Transverse colon (tissue), 4 donors: ENCODE measurements at regions not wholly inside any gene's neighbourhood (a gene's known extent, or its start where the extent isn't known, plus 50 kb on each side); places are given as distances from the start of the nearest gene placed in this dataset.
"Not testable (repeated sequence)": the region's sequence is repeated elsewhere in the genome, so short reads cannot be mapped to it uniquely, and the experiment has no call there.

ENCODE experiments used
- DNase-seq: peaks from one replicate; pipeline ENCODE4 v3.0.0-alpha.2; 2019
- H3K27ac ChIP-seq, 4 donors: fragments of 200-600 bp; sonication (generic); 2 replicates each; pipeline ENCODE4 v1.5.1; 2016 to 2018; ENCODE audit warnings: inconsistent platforms in 4 of 4
- H3K27me3 ChIP-seq: fragments of 200-600 bp; sonication (generic); 2 replicates; pipeline ENCODE4 v1.5.1; 2017; ENCODE audit warnings: inconsistent platforms
- H3K36me3 ChIP-seq, 4 donors: fragments of 200-600 bp; sonication (generic); 2 replicates each; pipeline ENCODE4 v1.5.1; 2017 to 2019; ENCODE audit warnings: inconsistent platforms in 4 of 4
- H3K4me1 ChIP-seq, 4 donors: fragments of 200-600 bp; sonication (generic); 2 replicates each; pipeline ENCODE4 v1.5.1; 2017 to 2020; ENCODE audit warnings: inconsistent platforms in 4 of 4
- H3K4me3 ChIP-seq, 4 donors: fragments of 200-600 bp; sonication (generic); 1 replicate in 1 of 4; 2 replicates in 3 of 4; pipeline versions ENCODE4 v1.5.1 to v1.6.1; 2017 to 2019; ENCODE audit warnings: inconsistent platforms in 4 of 4
- H3K9me3 ChIP-seq, 2 donors: fragments of 200-600 bp; sonication (generic); 2 replicates each; pipeline ENCODE4 v1.5.1; 2017 to 2019; ENCODE audit warnings: inconsistent platforms in 2 of 2
- EP300 ChIP-seq: sonication (generic); formaldehyde crosslinking; IDR thresholded peaks from one replicate; pipeline ENCODE4 v1.6.1; 2017; ENCODE audit warnings: antibody characterized with exemption, low read depth
- POLR2A ChIP-seq: fragments of 450-650 bp; IDR thresholded peaks from one replicate; pipeline ENCODE4 v1.6.1; 2016; ENCODE audit warnings: antibody characterized with exemption, mild to moderate bottlenecking, moderate library complexity
- POLR2AphosphoS5 ChIP-seq, 3 donors: sonication (generic); formaldehyde crosslinking; IDR thresholded peaks; one replicate each; pipeline ENCODE4 v1.6.1; 2016; ENCODE audit warnings: antibody characterized with exemption in 3 of 3
- WGBS, 2 donors: methylation state at CpG; one replicate each; pipeline ENCODE4 v1.1.5; 2018; ENCODE audit warnings: low coverage in 1 of 2; 5-methylcytosine and 5-hydroxymethylcytosine counted together
- in situ Hi-C, 4 donors: fragments of 200-750 bp; cut with MboI; loops; one replicate each; pipeline versions ENCODE4 v1.15.0 to v1.15.1; 2017; ENCODE audit warnings: low sequenced_read_pairs in 3 of 4, low pct_ligation_motif_present in 1 of 4, low pct_unique_long_range_greater_than_20kb in 1 of 4
- intact Hi-C: fragments of 100-400 bp; cut with DNase I; formaldehyde crosslinking; loops from one replicate; pipeline ENCODE4 v1.15.1; 2023; ENCODE audit warnings: low total_unique reads
- TF ChIP-seq, protein P1 (sequence below), 5 experiments: fragments of 200-600 bp in 3 of 5; fragments of 450-650 bp in 2 of 5; sonication (generic) in 3 of 5; IDR thresholded peaks; 1 replicate in 2 of 5; 2 replicates in 3 of 5; pipeline ENCODE4 v1.5.1; 2016 to 2017; ENCODE audit warnings: antibody characterized with exemption in 5 of 5, inconsistent platforms in 3 of 5, mild to moderate bottlenecking in 2 of 5, moderate library complexity in 1 of 5

DNA sequence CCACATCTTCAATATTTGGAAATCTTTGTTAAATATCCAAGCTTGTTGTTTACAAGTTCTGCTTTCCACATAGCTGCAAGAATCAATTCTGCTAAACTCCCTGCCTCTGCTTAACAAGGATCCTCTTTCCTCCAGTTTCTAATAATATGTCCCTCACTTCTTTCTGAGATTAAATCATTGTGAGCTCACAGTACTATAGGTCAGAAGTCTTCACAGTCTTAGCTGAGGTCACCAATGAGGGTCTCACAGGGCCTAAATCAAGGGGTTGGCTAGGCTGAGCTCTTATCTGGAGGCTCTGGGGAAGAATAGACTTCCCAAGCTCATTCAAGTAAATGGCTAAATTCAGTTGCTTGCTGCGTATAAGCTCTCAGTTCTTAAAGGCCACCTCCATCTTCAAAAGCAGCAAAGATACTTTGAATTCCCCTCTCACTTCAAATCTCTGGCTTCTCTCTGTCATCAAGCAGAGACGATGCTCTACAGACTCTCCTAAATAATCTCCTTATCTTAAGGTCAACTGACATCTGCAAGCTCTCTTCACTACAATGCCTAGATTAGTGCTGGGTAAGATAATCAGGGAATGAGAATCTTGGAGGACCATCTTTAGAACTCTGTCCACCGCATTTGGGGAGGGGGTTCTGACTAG lies 175.3 kb downstream of the PLPPR4 start:
- in situ Hi-C loops, result no loop called here
- WGBS, 2 donors, result 82 to 83% methylated on average over 2 to 3 of the region's 3 CpGs
- Histone ChIP-seq H3K27ac (no peak overlapping the region), H3K9me3 (no peaks in the 10 kb centered on the region), H3K36me3 (no peaks in the 10 kb centered on the region), H3K27me3 (no peaks in the 10 kb centered on the region), H3K4me1 (no peaks in the 10 kb centered on the region), H3K4me3 (no peak overlapping the region)
- intact Hi-C loops, result no loop called here
- DNase-seq, result no peak
- TF ChIP-seq, protein P1, sequence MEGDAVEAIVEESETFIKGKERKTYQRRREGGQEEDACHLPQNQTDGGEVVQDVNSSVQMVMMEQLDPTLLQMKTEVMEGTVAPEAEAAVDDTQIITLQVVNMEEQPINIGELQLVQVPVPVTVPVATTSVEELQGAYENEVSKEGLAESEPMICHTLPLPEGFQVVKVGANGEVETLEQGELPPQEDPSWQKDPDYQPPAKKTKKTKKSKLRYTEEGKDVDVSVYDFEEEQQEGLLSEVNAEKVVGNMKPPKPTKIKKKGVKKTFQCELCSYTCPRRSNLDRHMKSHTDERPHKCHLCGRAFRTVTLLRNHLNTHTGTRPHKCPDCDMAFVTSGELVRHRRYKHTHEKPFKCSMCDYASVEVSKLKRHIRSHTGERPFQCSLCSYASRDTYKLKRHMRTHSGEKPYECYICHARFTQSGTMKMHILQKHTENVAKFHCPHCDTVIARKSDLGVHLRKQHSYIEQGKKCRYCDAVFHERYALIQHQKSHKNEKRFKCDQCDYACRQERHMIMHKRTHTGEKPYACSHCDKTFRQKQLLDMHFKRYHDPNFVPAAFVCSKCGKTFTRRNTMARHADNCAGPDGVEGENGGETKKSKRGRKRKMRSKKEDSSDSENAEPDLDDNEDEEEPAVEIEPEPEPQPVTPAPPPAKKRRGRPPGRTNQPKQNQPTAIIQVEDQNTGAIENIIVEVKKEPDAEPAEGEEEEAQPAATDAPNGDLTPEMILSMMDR (IDR thresholded peaks at IDR 0.05), result no peak
- TF ChIP-seq EP300 (no peak), POLR2AphosphoS5 (IDR thresholded peaks at IDR 0.05) (no peak), POLR2A (no peak)

DNA sequence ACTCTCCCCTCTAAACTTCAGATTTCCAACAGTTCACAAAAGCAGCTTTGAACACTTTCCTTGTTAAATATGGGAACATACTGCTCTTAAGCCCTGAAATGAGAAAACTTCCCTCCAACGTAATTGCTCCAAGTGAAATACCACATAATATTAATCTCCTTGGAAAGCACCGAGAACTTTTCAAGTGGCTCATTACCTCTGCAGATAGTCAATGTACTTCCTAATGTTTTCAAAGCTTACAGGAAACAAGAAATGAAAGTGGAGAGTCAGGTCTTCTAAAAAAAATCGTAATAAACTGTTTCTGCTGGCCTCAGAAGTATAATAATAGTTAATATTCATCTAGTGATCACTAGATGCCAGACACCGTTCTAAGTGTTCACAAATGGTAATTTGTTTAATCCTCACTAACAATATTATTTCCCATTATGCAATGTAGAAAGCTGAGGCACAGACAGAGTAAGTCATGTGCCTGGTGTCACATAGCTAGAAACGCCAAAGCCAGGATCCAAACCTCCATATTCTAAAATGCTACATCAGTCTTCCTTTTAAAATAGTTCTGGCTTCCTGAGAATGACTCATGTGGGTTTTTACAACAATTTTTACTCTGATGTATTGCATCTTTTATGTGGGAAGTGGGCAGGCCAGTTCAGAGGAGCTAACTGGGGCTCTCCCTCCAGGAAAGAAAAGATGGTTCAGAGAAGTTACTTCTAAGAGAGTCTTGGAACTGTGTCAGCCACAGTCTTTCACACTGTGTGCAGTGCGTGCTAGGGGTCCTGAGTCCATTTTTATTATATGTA lies 177.2 kb downstream of the PLPPR4 start:
- Histone ChIP-seq H3K9me3 (no peaks in the 10 kb centered on the region), H3K4me1 (no peaks in the 10 kb centered on the region), H3K27me3 (no peaks in the 10 kb centered on the region), H3K36me3 (no peaks in the 10 kb centered on the region), H3K27ac (no peak overlapping the region), H3K4me3 (no peak overlapping the region)
- WGBS, 2 donors, result 31 to 34% methylated on average over 6 of the region's 6 CpGs
- in situ Hi-C loops (no loop called here), intact Hi-C loops (no loop called here)
- no peak for TF ChIP-seq EP300
- no peak for TF ChIP-seq POLR2A
- no peak for TF ChIP-seq POLR2AphosphoS5 (IDR thresholded peaks at IDR 0.05)
- TF ChIP-seq, protein P1 (IDR thresholded peaks at IDR 0.05), result no peak
- DNase-seq, result no peak

DNA sequence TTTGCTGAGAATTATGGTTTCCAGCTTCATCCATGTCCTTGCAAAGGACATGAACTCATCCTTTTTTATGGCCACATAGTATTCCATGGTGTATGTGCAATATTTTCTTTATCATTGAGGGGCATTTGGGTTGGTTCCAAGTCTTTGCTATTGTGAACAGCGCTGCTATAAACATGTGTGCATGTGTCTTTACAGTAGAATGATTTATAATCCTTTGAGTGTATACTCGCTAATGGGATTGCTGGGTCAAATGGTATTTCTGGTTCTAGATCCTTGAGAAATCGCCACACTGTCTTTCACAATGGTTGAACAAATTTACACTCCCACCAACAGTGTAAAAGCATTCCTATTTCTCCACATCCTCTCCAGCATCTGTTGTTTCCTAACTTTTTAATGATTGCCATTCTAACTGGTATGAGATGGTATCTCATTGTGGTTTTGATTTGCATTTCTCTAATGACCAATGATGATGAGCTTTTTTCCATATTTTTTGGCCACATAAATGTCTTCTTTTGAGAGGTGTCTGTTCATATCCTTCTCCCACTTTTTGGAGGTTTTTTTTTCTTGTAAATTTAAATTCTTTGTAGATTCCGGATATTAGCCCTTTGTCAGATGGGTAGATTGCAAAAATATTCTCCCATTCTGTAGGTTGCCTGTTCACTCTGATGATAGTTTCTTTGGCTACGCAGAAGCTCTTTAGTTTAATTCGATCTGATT lies 180.1 kb downstream of the PLPPR4 start:
- H3K4me1 ChIP-seq, intact Hi-C loops, H3K27ac ChIP-seq, in situ Hi-C loops, H3K36me3 ChIP-seq, H3K9me3 ChIP-seq, H3K27me3 ChIP-seq, DNase-seq, H3K4me3 ChIP-seq: not testable (repeated sequence)
- WGBS, 2 donors, result 81 to 90% methylated on average over 6 of the region's 6 CpGs

DNA sequence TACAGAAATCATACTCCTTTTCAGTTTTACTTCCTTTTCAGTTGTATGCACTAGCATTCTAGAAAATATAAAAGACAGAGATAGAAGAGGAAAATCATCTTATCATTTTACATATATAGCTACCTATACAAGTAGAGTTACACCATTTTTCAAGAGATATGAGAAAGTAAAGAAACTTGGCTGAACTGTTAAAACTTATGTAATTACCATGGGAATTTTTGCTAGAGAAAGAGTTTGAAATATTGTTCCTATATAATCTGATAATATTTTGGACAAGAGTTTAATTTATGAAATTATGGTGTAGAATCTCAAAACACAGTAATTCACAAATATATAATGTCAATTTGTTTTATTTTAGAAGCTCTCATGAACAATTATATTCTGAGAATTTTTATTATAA lies 180.8 kb downstream of the PLPPR4 start:
- H3K9me3 ChIP-seq, result no peaks in the 10 kb centered on the region
- no peak overlapping the region for H3K27ac ChIP-seq
- no peak for DNase-seq
- no peak overlapping the region for H3K4me3 ChIP-seq
- no peaks in the 10 kb centered on the region for H3K27me3 ChIP-seq
- intact Hi-C loops (no loop called here), in situ Hi-C loops (no loop called here)
- TF ChIP-seq, protein P1 (IDR thresholded peaks at IDR 0.05), result no peak
- TF ChIP-seq EP300 (no peak), POLR2AphosphoS5 (IDR thresholded peaks at IDR 0.05) (no peak), POLR2A (no peak)
- H3K4me1 ChIP-seq, result no peaks in the 10 kb centered on the region
- H3K36me3 ChIP-seq, result no peaks in the 10 kb centered on the region
